ENCODE measurements at regions not wholly inside any gene's neighbourhood (a gene's known extent, or its start where the extent isn't known, plus 50 kb on each side); places are given as distances from the start of the nearest gene placed in this dataset.

DNA sequence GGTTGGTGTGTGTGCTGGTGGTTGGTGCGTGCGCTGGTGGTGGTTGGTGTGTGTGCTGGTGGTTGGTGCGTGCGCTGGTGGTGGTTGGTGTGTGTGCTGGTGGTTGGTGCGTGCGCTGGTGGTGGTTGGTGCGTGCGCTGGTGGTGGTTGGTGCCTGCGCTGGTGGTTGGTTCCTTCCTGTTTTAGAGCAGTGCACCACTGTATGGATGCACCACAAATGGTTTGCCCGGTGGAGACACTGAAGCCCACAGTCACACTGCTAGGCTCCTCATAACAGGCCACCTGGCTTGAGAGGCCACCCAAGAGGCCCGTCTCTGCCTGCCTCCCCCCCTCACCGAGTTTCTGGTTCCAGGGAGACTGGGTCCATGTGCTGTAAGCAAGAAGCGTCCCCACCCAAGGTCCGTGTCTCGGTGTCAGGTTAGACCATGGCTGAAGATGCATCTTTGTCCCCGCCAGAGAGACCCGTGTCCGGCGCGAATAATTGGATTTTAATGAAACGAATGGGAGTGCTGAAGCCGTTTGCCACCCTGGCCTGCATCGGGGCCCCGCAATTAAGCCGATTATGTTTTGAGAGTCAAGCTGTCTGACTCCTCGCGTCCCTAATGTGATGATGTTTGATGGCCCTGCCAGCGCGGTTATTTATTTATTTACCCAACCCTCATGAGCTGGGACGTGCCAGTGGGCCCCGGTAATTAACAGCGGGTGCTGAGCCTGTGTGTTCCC is 161.3 kb upstream of the GSE1 start:
- H3K4me3 ChIP-seq (ENCODE audit: low read depth, low read length), result no peak overlapping the region
- no peak for TF ChIP-seq CTCF (IDR thresholded peaks at IDR 0.05; ENCODE audit: insufficient read depth, low read length)
- no peak for DNase-seq (ENCODE audit: low read depth)

DNA sequence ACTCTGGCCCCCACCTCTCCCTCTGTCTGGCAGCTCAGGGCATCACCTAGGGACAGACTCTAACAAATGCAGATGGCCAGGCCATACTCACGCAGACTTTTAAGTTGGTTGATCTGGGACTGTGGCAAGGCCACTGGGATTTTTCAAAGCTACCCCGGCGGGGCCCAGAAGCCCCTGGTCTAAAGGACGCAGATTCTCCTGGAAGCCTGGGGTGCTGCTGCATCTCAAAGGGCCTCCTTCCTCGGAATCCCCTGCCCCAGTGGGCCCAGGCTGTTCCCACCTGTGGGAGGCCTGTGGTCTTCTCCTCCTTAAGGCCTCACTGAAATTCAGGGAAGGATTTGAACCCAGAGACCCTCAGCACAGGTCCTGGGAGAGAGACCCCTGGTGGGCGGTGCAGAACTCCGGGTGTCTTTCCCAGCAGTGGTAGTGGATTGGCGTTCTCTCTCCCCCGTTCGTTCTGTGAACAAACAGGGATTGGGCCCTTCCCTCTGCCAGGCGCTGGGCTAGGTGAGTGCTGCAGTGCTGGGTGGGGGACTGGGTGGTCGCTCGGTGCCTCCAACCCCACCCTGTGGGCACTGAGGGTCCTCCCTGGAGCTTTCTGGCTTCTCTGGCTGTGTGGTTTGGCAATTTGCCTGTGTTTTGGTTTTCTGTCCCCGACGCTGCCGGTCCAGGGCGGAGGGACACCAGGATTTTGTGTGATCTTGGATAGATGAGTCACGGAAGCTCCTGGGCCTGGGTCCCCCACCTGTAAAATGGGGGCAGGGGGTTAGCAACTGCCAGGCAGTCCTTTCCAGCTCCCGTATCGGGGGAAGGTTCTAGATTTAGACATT is 160.5 kb upstream of the GSE1 start:
- no peak overlapping the region for H3K4me3 ChIP-seq (ENCODE audit: low read depth, low read length)
- DNase-seq (ENCODE audit: low read depth), result no peak
- TF ChIP-seq CTCF (IDR thresholded peaks at IDR 0.05; ENCODE audit: insufficient read depth, low read length), result no peak

- no peak for DNase-seq (ENCODE audit: low read depth)
- no peak overlapping the region for H3K4me3 ChIP-seq (ENCODE audit: low read depth, low read length)
- TF ChIP-seq CTCF (IDR thresholded peaks at IDR 0.05; ENCODE audit: insufficient read depth, low read length), result no peak
These were observed 159.9 kb upstream of the GSE1 start for GRCh38 chr16:85453194-85453678.

DNA sequence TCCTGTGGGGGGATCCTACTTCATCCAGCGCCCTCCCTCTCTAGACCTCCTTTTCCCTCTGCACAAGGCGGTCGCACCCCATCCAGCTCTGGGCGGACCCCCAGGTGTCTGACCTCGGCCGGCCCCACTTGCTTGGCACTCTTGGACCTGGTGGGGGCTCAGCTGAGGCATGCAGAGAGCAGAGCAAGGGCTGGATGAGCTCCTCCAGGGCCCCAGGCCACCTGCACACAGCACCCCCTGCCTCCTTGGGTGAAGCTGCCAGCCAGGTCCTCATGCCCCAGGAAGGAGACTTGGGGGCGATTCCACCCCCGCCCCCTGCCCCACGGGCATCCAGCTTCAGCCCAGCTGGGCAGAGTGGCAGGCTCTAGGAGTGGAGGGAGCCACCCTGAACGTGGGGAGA is 159.4 kb upstream of the GSE1 start:
- TF ChIP-seq CTCF (IDR thresholded peaks at IDR 0.05; ENCODE audit: insufficient read depth, low read length), result no peak
- no peak overlapping the region for H3K4me3 ChIP-seq (ENCODE audit: low read depth, low read length)
- no peak for DNase-seq (ENCODE audit: low read depth)

- no peak overlapping the region for H3K4me3 ChIP-seq (ENCODE audit: low read depth, low read length)
- peak; percentile 24 for DNase-seq (ENCODE audit: low read depth)
- TF ChIP-seq CTCF (IDR thresholded peaks at IDR 0.05; ENCODE audit: insufficient read depth, low read length), result no peak
These were observed 158.8 kb upstream of the GSE1 start for GRCh38 chr16:85454171-85454872.

- H3K4me3 ChIP-seq (ENCODE audit: low read depth, low read length), result no peak overlapping the region
- TF ChIP-seq CTCF (IDR thresholded peaks at IDR 0.05; ENCODE audit: insufficient read depth, low read length), result no peak
- DNase-seq (ENCODE audit: low read depth), result no peak
These were observed 157.6 kb upstream of the GSE1 start for GRCh38 chr16:85455534-85455933.

All from fibroblast of the aortic adventitia (primary cell).